HG03439 (cell line): ENCODE measurements at regions not wholly inside any gene's neighbourhood (a gene's known extent, or its start where the extent isn't known, plus 50 kb on each side); places are given as distances from the start of the nearest gene placed in this dataset.

Source experiments
- ATAC-seq: cut with Tn5 transposase; IDR thresholded peaks from one replicate; pipeline ENCODE4 v1.9.1; 2021; ENCODE audit warnings: mild to moderate bottlenecking, moderate library complexity; ENCODE audit not compliant: unreplicated experiment

DNA sequence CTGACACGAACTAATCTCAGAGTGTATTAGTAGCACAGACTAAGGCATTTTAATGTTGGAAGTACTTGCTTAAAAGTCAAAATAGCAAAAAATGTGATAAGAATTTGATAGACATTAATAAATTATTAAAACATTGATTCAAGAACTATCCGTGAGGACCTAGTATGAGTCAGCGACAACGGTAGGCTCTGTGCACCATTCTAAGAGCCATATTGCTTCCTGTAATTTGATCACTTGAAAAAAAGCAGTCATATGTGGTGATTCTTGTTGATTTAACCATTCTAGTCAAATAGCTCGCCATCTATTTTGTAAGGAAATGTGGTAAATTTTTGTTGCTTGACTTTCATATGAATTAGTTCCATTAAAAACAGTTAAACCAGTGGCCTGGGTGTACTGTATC is 534.9 kb upstream of the ARRDC4 start:
- no peak for ATAC-seq

DNA sequence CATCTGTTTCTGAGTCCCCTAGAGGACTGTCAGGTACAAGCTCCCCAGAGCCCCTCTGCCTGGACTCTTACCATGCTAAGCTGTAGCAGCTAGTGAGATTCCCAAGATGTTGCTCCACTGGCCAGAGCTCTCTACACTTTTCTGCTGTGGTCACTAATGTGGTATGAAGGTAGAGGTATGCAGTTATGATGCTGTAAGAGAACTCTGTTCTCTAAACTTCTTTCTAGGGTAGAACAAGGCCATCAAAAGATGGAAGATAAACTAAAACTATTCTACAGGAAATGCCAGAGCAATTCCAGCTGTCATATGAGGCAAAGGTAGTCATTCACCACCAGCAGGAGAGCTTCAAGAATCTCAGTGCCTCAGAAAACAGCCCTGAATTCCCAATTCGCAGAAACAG is 517.4 kb upstream of the ARRDC4 start:
- ATAC-seq = no peak

DNA sequence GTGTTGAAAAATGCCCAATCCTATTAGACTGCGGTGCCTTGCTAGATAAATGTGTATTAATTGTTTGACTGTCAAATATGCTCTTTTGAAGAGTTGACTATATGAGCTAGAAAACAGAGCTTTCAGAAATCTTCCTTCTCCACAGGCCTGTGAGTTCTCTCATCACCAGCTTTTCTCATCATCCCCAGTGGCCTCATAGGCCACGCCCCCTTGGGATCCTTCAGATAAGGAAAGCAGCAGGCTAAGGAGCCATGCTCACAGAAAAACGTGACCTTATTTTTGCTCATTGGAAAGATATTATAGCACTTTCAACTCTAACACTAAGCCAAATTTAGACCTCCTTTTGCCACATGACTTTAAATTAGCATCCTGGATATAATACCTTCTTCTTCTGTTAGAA is 514.4 kb upstream of the ARRDC4 start:
- ATAC-seq = no peak

DNA sequence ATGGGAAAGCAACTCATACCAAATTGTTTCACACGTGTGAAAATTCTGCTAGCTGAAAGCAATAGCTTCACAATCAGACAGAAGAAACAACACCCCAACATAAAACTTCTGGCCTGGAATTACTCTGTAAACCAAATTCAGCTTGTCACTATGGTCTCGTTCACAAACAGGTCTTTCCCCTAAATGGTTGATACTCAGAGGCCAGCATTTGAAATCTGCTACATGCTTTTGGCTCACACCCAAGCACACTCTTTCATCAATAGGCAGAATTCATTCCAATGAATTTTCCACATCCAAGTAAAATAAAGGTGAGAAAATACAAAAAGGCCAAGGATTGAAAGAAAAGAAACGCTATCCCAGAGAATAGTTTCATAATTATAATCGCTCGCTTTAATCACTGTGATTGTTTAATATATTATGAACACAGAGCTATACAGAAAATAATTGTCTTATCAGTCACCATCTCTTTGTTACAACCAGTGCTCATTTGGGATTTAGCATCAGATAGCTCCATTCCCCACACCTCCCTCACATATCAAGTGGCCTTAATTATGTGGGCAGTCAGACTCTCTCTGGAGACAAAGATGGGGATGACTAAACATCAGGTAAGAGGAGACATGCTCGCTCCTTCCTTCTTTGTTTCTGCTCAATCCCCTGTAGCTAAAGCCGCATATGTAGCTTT is 503.8 kb upstream of the ARRDC4 start:
- no peak for ATAC-seq

DNA sequence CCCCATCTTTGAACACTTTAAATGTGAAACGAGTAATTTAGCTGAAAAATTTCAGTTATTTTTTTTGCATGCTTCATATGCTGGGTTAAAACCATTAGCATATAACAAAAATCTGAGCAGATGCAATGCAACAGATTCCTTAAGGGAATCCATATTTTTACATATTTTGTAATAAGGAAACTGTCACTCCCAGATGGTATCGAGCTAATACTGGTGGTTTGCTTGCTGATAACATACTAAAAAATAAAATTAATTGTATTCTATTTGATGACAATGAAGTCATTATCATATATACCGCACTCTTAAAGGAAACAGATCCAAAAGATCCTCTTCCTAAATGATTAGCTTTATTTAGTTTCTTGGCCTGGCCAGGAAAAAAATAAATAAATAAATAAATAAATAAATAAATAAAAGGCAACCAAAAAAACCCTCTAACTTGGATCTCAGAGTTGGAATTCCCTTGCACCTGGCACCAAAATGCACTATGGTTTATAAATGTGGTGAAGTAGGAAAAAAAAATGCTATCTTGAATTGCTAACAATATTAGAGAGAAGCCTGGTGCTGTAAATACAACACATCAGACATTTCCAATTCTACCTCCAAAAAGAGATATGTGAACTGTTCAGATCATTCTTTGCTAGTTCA is 503.2 kb upstream of the ARRDC4 start:
- ATAC-seq = no peak

DNA sequence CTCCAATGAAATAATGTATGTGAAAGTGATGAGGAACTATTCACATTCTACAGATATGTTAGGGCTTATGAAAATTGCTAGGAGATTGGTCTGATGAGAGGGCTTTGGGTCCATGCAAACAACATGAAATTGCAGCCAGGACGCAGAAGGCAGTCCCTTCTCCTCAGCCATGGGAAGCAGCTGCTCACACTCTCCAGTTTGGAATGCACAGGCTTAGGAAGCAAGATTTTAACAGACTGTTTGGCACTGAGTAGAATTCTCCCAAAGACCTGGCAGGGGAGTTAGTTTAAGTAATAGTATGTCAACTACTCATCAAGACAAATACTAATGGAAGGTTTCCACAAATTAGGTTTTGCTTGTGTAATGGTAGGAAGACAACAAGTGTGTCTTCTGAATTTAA is 500.7 kb upstream of the ARRDC4 start:
- no peak for ATAC-seq

DNA sequence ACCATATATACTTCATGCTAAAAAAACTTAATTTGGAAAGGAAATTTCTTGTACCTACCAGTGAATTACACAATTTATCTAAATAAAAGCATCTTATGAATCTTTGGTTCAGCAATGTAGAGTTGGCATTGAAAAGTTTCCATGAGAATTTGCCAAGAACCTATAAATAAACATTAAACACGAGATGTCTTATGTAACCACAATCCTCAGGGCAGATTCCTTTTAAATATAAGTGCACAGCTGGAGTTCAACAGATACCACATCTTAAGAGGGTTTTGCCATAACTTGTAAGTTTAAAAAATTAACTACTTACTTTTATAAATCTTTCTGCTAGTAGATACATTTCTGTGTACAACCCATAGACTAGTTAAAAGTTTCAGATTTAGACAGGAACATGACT is 499.3 kb upstream of the ARRDC4 start:
- no peak for ATAC-seq

DNA sequence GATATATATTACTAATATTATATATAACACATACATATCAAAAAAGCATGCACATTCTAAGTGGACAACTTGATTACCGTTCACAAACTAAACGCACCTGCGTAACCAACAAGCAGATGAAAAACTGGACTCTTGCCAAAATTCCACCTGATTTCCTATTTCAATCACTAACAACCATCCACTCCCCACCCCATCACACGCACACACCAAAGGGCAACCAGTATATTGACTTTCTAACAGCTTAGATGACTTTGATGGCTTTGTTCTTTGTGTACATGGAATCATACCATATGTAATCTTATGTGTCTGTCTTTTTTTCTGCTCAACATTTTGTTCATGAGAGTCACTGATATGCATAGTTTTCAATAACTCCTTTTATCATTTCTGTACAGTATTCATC is 496.8 kb upstream of the ARRDC4 start:
- no peak for ATAC-seq

DNA sequence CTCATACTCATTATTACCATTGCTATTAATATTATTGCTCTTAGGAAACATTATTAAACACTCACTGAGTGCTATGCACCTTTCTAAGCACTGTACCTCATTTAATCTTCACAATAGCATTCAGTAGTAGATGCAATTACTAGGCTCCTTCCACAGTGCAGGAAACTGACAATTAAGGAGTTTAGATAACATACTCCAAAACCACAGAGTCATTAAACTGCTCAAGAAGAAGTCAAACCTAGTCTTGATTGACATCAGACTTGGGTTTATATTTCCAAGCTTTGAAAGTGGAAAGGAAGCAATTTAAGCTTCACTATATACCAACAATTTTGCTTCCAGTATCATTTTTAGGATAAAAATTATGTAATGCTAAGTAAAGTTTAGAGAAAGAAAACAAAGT is 490.1 kb upstream of the ARRDC4 start:
- ATAC-seq = no peak

DNA sequence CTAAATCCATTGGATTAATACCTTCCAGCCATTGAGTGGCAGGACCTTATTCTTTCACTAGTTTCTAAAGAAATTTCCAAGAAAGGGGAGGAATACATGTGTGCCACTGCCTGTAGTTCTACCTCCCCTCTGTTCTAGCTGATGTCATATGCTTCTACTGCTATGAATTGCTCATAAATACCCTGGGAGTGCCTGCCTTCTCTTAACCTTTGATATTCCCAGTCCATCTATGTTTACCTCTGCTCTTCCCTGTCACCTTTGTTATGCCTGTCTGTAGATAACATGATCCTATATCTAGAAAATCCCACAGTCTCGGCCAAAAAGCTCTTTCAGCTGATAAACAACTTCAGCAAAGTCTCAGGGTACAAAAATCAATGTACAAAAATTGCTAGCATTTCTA is 486.9 kb upstream of the ARRDC4 start:
- no peak for ATAC-seq

DNA sequence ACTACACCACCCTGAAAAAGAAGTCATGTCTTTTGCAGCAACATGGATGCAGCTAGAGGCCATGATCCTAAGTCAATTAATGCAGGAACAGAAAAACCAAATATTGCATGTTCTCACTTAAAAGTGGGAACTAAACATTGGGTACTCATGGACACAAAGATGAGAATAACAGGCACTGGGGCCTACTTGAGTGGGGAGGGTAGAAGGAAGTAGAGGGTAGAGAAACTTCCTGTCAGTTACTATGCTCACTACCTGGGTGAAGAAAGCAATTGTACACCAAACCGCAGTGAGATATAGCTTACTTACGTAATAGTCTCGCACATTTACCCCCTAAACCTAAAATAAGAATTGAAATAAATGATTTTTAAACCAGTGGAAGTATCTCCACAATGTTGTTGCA is 480.5 kb upstream of the ARRDC4 start:
- no peak for ATAC-seq

DNA sequence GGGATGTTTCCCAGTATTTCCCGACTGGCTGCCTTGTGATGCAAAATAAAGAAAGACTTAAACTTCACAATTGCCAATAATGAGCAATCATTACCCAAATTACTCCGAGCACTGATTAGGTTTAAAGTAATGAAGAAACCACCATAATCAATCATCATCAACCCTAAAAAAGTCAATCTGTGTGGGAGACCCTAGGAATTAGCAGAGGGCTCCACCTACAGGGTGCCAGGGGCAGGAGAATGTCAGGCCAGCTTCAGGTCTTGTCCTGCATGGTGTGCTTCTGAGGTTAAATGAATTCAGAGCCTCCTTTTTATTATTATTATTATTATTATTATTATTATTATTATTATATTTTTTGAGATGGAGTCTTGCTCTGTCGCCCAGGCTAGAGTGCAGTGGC is 478.0 kb upstream of the ARRDC4 start:
- ATAC-seq = no peak

DNA sequence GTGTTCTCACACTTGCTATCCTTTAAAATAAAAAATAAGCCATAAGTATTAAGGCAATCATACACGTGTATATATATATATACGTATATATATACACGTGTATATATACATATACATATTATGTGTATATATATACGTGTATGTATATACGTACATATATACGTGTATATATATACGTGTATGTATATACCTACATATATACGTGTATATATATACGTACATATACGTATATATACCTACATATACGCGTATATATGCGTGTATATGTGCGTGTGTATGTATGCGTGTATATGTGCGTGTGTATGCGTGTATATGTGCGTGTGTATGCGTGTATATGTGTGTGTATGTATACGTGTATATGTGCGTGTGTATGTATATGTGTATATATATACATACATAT is 477.3 kb upstream of the ARRDC4 start:
- ATAC-seq = no peak

DNA sequence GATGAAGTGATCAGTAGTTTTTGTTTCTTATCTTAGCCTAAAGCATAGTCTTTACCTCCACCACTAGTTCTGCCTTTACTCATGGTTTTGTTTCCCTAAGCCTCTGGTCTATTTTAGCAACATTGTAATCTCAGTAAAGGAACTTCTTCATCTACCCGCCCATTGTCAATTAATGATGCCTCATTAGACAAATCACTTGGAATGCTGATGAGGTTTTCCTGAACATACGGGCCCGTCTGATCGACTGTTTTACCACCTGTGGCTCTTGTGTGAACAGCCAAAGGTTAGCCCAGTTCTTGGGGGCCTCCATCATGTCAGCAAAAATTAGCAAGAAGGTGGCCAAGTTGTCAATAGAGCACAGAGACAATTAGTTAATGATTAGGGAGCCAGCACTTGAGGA is 470.1 kb upstream of the ARRDC4 start:
- ATAC-seq = no peak

DNA sequence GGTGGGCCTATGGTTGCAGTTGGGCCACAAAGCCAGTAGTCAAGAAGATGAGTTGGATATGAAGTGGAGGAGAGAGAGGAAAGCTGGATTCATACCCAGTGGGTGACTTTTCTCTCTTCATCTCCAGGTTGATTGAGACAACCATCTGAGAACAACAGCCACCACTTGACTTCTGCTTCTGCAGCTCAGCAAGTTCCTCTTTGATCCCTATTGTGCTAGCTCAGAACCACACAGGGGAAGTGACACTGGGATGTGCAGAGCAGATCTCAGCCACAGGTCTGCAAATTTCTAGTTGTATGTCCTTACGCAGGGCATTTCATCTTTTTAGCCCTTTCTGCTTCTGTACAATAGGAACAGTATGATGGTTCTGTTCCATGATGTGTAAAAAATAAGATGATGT is 459.2 kb upstream of the ARRDC4 start:
- no peak for ATAC-seq

DNA sequence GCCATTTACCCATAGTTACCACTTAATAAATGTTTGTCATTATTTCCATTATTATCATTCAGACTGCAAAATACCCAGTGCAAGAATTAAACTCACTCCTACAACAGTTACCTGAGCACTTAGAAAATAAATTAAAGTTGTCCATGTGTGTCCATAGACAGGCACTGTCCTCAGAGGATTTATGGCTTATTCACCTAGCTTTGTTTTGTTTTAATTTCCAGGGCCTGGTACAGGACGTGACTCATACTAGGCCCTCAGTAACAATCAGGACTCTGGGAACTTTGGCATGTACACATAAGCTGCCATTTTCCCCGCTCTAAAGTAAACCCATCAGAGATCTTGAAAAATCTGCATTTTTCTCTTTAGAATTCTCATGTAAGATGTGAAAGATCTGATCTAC is 458.5 kb upstream of the ARRDC4 start:
- ATAC-seq = no peak

DNA sequence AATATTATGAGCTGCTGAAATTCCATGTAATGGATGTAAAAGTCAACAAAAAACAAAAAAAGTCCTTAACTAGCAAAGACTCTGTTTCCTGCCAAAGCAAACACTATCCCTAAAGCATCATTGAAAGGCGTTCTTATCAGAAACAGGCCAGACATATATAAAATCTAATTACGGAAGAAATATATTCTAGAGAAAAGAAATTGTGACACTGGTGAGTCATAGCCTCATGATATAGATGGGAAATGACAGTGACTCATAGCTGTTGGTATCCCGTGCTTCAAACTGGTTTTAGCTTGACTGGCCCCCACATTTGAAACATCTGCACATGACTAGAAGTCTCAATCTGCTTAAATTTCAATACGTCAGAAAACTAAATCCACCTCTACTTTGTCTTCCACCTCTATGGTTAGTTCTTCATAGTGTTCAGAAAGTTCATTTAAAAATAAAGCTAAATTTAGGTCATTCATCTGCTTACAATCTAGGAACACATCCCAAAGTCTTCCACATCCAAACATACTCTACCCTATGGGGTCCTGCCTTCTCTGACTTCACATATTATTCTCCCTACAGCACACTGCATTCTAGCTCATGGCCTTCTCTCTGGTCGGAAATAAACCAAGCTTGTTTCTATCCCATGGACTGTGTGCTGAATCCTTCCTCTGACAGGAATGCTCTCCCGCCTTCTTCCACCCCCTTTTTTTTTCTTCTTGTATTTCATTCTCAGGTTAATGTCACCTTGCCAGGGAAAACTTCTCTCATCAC is 456.3 kb upstream of the ARRDC4 start:
- no peak for ATAC-seq

DNA sequence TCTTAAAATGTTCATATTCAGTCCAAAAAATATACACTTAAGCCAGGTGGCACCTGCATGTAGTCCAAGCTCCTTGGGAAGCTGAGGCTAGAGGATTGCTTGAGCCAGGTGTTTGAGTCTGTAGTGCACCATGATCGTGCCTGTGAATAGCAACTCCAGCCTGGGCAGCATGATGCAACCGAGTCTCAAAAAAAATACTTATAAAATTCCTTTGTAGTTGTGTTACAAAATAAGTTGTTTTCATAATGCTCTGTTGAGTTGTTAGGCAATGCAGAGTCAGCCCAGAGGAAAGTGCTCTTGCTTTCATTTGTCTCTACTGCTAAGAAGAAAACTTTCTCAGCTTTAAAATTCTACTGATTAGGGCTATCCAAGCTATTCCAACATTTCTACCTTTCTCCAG is 442.8 kb upstream of the ARRDC4 start:
- ATAC-seq = no peak

DNA sequence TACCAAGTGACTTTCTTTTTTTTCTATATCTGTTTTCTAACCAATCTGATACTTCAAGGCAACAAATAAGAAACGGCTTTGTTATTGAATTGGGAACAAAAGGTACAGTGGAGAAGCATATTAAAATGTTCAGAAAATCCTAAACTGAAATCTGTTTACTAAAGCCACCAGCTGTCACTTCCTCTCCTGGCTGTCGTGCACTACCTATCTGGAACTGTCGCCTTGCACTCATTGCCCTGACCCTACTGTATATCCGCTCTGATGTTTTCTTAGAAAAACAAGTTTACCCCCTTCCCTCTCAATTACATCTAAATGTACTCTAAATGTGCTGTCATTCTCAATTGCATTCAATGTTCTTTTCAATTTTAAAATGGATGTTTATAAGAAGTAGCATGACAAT is 439.8 kb upstream of the ARRDC4 start:
- ATAC-seq = no peak

DNA sequence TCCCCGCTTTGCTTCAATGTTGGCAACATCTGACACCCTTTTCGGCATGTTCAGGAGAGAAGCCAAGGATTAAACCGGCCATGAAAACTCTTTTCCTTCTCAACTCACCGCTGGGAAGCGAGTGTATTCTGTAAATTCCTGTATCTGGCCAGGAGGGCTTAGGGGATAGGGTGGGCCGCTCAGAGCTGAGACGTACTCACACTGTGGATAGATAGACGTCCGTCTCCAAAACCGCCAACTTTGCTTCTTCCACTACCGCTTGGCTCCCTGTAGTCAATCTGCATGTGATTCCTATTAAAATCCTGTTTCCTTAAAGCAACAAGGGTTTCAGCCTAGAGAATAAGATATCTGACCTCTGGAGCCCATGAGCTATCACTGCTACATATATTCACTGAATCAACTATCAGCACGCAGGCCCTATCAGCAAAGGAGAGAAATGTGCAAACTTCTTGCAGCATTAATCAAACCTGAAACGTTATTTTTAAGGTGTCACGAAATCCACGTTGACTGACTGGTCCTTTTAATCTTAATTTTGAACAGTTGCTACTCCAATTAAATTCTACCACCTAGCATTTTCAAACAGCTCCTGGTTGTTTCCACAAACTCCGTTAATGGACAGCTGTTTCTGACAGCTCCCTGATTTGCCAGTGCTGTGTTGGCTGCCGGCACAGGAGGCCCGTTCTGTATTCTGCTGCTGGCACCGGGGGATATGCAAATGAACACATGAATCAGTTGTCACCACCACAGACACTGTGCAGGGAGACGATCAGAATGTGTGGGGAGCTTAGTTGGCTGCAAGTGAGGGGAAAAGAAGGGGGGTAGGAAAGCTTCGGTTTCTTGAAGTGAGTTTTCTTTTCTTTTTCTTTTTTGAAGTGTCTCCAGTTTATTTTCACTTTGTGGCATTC is 438.9 kb upstream of the ARRDC4 start:
- ATAC-seq = no peak

DNA sequence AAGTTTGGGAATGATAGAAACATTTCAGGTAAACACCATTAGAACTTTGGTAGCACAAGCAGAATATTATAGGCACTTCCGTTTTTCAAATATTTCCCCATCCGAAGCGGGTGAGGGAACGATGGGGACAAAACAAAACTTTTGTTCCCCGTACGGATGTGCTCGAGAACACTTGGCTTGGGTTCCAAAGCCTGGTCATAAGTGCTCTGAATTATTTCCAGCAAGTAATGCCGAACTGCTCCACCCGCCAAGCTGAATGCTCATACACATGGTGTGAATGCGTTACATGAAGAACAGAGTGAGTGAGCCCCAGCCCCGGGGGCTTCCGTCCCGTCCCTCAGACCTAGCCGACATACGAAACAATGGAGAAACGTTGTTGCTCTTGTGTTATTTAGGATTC is 438.2 kb upstream of the ARRDC4 start:
- ATAC-seq = no peak
